Ammon's horn (tissue), 1 donor: ENCODE measurements at regions not wholly inside any gene's neighbourhood (a gene's known extent, or its start where the extent isn't known, plus 50 kb on each side); places are given as distances from the start of the nearest gene placed in this dataset.
A peak's percentile ranks its signal among the peaks of the same experiment; 100 is the strongest.
"Not testable (repeated sequence)": the region's sequence is repeated elsewhere in the genome, so short reads cannot be mapped to it uniquely, and the experiment has no call there.

Experiments
- DNase-seq: peaks from one replicate; pipeline ENCODE4 v3.0.0-alpha.2; 2016; ENCODE audit warnings: low spot score

DNA sequence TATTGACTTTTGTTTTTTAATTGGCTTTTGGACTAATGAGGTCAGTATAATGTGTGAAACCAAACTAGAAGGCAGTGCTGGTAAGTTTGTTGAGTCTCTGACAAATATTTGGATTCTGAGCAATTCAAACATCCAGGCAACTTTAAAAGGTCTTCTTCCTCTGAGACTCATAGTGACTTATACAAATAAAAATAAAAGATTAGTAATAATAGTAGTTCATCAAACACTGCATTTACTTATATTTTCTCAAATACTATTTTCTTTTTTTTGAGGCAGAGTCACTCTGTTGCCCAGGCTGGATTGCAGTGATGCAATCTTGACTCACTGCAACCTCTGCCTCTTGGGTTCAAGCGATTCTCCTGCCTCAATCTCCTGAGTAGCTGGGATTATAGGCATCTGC lies 337.9 kb downstream of the DAD1 start:
- no peak for DNase-seq

DNA sequence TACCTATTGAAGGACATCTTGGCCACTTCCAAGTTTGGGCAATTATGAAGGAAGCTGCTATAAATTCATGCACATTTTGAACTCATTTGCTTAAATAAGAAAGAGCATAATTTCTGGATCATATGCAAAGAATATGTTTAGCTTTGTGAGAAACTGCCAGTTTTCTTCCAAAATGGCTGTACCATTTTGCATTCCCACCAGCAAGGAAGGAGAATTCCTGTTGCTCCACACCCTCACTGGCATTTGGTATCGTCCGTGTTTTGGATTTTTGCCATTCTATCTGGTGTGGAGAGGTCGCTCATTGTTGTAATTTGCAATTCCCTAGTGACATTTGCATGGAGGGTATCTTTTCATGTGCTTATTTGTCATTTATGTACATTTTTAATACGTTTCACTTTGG lies 339.3 kb downstream of the DAD1 start:
- DNase-seq: no peak

DNA sequence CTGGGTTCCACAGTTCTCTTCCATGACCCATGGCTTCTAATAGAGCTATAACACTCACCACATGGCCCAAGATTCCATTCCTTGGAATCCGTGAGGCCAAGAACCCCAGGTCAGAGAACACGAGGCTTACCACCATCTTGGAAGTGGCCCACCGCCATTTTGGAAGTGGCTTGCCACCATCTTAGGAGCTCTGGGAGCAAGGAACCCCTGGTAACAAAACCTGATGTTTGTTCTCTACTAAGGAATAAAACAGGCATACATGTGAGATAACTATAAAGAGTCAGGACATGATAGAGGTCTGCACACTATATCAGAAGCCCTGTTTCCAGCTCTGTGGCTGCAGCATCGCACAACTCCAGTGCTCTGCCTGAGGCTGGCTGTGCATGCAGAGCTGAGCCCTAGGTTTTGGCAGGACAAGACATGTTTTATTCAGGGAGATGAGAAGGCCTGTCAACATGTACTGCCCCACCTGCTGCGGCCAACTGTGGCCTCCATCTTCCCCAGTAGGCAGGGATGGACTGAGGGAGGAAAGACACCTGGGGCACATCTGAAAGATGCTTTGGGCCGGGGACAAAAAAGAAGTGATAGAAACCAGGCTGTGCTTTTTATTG lies 344.9 kb downstream of the DAD1 start:
- DNase-seq: no peak

DNA sequence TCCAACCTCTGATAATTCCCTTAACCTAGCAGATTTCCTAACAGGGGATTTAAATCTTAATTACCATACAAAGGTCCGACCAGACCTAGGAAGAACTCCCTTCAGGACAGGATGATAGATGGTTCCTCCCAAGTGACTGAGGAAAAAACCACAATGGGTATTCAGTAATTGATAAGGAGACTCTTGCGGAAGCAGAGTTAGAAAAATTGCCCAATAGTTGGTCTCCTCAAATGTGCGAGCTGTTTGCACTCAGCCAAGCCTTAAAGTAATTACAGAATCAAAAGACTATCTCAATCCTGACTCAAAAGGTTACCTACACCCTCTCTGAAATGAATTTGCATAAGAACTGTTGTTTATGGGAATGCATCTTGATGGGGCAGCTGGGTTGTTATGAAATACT lies 350.7 kb downstream of the DAD1 start:
- not testable (repeated sequence) for DNase-seq

DNA sequence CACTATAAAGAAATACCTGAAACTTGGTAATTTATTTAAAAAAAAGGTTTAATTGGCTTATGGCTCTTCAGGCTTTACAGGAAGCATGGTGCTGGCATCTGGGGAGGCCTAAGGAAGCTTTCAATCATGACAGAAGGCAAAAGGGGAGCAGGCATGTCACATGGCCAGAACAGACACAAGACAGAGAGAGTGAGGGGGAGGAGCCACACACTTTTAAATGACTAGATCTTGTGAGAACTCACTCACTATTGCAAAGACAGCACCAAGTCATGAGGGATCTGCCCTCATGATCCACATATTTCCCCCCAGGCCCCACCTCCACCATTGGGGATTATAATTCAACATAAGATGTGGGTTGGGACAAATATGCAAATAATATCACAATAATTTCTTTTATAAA lies 355.6 kb downstream of the DAD1 start:
- no peak for DNase-seq

GRCh38 chr14:22232933-22233332 lies 356.1 kb downstream of the DAD1 start:
- no peak for DNase-seq

GRCh38 chr14:22232486-22232885 lies 356.5 kb downstream of the DAD1 start:
- no peak for DNase-seq

GRCh38 chr14:22231018-22231417 lies 358.0 kb downstream of the DAD1 start:
- no peak for DNase-seq

GRCh38 chr14:22230517-22230916 lies 358.5 kb downstream of the DAD1 start:
- no peak for DNase-seq

GRCh38 chr14:22227084-22227483 lies 361.9 kb downstream of the DAD1 start:
- no peak for DNase-seq

- no peak for DNase-seq
Measured at GRCh38 chr14:22226381-22226780, 362.6 kb downstream of the DAD1 start.

DNA sequence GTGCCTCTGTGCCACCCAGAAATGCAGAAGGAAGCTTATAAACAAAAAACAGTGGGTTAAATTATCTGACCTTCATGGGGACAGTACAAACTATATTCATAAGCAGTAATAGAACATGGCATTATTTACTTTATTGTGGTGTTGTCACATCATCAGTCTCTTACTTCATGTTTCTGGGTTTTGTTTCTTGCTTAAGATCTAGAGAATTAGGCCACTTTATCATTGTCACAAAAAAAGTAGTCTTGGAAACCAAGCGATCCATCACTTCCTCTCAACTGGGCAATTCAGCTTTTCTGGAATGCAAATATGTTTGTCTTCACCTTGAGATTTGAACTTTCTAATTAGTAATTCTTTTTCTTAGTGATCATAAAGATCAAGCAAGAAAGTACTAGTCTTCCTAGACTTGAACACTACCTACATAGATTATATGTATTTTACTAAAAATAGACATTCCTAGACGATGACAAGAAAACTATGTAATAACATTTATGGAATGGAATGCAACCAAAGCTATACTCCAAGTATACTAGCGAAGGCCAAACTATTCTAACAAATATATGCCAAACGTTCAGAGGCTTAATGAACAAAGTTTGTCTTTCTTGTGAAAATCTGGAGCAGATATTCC lies 363.4 kb downstream of the DAD1 start:
- DNase-seq: no peak

DNA sequence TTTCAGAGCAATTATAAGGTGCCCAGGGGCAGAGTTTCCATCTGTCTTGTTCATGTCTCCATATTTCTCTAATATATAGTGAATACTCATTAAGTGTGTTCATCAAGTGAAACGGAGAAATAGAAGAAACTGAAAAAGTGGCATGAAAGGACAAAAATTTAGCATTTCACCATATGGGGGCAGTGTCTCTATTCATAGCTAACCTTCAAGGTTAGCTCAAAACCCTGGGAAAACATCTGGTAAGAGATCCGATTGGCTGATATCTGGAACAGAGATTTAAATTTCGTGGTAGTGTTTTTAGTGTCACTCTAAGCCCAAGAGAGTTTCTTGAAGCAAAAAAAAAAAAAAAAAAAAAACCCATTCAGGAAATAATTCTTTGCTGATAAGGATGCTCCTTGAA lies 367.5 kb downstream of the DAD1 start:
- no peak for DNase-seq

GRCh38 chr14:22220427-22220826 lies 368.6 kb downstream of the DAD1 start:
- no peak for DNase-seq

- DNase-seq: no peak
Measured at GRCh38 chr14:22218728-22219127, 370.3 kb downstream of the DAD1 start.

GRCh38 chr14:22213120-22213519 lies 375.9 kb downstream of the DAD1 start:
- no peak for DNase-seq

- no peak for DNase-seq
Measured at GRCh38 chr14:22210906-22211305, 378.1 kb downstream of the DAD1 start.

DNA sequence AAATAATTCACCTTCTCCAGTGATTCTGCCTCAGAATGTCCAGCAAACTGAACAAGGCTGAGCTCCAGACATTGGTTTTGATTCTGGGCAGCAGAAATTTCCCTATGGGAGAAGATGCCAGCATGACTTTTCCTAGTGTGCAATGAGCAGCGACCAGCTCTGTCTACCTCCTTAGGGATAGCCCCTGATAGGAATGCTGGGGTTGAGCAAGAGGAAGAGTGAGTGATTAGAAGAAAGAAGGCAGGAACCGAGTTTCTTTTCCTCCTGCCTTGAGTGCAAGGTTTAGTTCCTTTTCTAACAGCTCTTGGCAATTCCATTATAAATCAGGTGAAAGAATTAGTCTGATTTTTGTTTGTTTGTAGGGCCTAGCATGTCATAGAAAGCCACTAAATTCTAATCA lies 379.0 kb downstream of the DAD1 start:
- no peak for DNase-seq

GRCh38 chr14:22203036-22203435 lies 386.0 kb downstream of the DAD1 start:
- DNase-seq: no peak

DNA sequence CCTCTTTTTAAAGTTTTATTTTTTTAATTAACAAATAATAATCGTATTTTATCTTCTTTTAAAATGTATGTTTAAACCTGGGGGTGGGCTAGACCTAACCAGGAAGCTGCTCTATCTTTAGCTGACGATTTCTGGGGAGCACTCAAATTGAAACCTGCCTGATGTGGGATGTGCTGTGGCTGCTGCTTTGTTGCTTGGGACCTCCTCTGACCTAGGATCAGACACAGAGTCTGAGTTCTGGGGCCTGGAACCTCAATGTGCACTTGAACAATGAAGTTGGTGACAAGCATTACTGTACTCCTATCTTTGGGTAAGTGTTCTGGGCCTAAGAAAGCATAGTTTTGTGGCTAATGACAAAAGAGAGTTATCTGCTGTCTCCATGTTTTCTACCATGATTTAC lies 386.7 kb downstream of the DAD1 start:
- no peak for DNase-seq

- peak; percentile 38 for DNase-seq
Measured at GRCh38 chr14:22200977-22201605, 387.9 kb downstream of the DAD1 start.

GRCh38 chr14:22200131-22200530 lies 388.9 kb downstream of the DAD1 start:
- not testable (repeated sequence) for DNase-seq

GRCh38 chr14:22194664-22195063 lies 394.4 kb downstream of the DAD1 start:
- no peak for DNase-seq
